GM19043 (cell line): ENCODE measurements at regions not wholly inside any gene's neighbourhood (a gene's known extent, or its start where the extent isn't known, plus 50 kb on each side); places are given as distances from the start of the nearest gene placed in this dataset.

Experiments used
- ATAC-seq: cut with Tn5 transposase; IDR thresholded peaks from one replicate; pipeline ENCODE4 v1.9.1; 2021; ENCODE audit warnings: low read depth; ENCODE audit not compliant: unreplicated experiment

DNA sequence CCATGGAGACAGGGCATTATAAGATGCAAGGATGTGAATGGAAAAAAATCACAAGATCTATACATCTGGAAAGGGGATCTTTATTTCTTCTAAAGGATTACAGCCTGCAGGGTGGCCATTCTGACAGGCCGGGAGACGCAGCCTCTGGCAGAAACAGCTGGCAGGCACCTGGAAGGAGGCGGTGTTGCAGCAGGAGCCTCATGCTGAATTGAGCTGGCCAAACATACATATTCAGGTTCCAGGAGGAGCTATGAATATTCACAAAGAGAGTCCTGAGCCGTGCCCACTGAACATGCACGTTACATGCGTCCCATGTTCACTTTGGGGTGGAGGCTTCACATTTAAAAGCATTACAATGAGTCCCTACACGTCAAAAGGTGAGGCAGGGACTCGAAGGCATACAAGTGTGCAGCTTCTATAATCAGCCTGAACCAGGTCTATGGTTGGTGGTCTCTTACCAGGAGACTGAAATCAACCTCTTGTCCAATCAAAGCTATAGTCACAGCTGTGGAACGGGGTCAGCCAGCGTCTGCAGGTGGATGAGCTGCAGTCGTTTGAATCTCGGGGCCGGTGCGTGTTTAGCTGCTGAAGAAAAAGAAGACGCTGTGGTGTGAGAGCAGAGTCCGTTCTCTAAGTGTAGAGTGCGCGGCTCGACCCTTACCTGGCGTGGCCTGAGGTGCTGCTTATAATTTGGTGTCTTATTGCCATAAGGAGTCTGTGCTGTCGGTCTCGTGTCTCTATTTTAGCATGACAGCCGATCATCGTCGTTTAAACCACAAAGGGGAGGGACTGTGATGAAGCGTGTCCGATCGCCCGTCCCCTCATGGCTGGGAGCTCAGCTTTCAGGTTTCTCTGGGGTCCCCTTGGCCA lies 183.0 kb downstream of the ETS2 start:
- ATAC-seq = no peak

GRCh38 chr21:38987633-38988508 lies 182.1 kb downstream of the ETS2 start:
- ATAC-seq = no peak

DNA sequence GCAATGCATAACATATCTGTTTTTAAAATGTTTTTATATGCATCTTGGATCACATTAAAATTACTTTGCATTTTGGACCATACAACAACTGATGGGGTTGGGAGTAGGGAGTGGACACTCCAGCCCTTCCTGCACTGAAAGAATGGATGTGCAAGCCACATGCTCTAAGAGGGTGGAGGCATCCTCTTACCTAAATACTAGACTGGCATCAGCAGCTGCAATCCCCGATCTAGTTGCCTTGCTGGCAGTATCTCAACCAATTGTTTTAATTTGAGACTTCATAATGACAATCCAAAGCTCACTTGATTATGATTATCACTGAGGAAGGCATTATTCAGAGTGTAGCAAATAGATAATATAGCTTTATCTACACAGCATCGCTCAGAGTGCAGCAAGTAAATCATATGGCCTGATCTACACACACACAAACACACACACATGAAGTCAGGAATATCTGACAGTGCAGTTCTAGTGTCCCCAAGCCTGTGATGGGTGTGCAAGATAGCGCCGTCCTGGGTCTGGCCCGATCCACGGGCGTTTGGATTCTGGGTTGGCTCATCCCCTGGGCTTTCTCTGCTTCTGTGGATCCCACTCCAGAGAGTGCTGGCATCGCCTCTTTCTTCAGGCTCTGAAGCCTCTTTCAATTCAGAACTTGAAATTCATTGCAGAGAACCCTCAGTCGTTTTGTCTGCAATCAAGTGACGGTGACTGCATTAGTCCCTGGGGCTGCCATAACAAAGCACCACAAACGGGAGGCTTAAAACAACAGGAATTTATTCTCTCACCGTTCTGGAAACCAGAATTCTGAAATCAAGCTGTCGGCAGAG lies 181.3 kb downstream of the ETS2 start:
- no peak for ATAC-seq

GRCh38 chr21:38986406-38986805 lies 180.7 kb downstream of the ETS2 start:
- no peak for ATAC-seq

DNA sequence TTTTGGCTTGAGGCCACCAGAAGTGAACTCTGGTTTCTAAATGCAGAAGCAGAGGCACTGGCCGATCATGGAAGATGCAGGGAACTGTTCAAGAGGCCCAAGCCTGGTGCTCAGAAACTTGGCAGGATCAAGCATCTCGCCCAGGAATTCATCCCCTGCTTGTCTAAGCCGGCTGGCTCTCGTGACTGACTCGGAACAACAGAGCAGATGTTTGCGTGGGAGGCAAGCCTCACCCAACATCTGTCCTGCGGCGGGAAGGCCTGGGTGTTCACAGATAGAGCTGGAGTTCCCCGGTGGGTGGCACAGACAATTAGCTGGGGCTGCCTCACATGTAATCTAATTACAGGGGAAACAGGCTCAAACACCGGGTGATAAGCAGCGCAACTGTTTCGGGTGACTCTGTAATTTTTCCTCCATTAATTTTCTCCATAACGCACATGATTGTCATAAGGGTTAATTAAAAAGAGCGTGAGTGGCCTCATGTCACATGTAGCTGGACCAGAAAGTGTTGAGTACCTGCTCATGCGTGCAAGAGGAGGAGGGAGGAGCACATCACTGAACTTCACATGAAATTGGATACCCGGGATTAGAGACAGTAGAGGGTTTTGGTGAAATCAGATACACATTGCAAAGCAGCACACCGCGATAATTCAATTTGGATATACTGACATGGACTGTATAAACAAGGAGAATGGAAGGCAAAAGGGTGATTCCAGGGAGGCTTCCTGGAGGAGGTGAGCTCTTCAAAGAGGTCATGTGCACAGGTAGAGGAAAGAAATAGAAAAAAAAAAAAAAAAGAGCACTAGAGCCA lies 180.0 kb downstream of the ETS2 start:
- no peak for ATAC-seq

- ATAC-seq = no peak
These were observed 179.3 kb downstream of the ETS2 start for GRCh38 chr21:38984982-38985567.

DNA sequence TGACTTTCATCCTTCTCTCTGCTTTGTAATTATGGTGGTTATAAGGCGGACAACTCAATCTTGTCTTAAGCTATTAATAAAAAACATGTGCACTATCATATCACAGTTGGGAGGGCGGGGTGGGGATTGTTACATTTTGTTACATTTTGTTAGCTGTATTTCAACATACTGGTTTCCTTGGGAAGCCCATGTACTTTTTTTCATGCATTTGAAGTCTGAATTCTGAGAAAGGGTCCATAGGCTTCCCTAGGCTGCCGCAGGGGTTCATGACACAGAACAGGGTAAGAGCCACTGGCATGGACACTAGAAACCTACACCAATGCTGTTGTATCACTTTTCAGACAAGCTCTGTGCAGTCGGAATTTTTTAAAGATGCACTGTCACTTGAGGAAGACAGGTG lies 178.8 kb downstream of the ETS2 start:
- no peak for ATAC-seq

GRCh38 chr21:38983560-38983959 lies 177.8 kb downstream of the ETS2 start:
- no peak for ATAC-seq

DNA sequence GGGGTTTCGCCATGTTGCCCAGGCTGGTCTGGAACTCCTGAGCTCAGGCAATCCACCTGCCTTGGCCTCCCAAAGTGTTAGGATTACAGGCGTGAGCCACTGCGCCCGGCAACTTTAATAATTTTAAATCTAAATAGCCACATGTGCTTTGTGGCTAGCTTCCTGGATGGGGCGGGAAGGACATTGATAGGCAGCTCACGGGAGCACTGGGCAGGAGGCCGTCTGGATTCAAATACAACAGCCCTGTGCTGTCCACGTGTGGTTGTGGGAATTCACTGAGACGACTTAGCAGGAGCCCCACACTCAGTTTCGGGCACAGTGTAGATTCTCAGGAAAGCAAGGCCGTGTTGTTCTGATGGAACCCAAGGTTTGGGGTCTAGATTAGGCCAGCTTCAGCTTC lies 177.1 kb downstream of the ETS2 start:
- no peak for ATAC-seq

DNA sequence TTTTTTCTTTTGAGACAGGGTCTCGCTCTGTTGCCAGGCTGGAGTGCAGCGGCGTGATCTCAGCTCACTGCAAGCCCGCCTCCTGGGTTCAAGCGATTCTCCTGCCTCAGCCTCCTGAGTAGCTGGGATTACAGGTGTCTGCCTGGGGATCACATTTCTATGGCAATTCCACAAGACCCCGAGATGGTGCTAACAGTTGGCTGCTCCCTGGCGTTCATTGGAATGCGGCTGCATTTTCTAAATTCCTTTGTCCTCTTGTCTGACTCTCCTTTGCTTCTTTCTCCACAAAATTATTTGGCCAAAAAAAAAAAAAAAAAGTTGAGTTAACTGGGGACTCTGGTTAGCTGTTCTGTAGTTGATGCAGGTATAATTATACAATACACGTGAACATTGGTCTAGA lies 176.4 kb downstream of the ETS2 start:
- ATAC-seq = no peak

DNA sequence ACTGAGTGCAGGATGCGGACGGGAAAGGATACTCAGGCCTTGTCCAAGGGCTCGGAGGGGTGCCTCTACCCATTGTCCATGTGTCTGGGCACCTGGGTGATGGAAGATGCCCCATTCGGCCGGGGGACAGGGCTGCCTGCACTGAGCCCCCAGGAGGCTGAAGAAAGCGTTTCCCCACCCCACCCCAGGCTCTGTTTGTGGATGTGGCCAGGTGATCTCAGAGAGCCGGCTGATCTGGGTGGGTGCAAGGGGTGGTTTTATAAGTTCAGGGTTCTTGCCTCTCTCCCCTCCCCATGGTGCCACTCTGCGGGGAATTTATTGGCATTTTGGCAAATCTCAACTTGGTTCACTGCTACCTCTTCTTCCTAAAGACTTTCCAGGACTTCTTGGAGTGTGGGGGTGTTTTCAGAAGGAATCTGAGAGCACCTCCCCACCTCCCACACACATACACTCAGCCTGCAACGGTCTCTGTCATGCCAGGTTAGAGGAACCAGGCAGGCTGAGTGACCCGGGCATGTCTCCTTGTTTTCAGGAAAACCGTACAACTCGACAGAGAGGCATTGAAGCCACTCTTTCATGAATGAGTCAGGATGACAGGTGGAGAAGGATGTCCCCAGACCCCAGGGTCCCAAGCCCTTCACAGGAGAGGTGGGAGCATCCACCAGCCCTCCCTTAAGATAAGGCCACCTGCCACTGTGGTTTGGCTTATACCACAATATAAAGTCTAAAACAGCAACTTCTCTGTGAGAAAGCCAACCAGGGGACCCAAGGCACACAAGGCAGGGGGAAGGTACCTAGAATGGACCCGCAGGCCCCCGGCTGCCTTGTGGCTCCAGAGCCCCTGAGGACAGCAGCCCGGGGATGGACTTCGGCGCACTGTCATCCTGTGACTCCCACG lies 174.9 kb downstream of the ETS2 start:
- ATAC-seq = no peak

DNA sequence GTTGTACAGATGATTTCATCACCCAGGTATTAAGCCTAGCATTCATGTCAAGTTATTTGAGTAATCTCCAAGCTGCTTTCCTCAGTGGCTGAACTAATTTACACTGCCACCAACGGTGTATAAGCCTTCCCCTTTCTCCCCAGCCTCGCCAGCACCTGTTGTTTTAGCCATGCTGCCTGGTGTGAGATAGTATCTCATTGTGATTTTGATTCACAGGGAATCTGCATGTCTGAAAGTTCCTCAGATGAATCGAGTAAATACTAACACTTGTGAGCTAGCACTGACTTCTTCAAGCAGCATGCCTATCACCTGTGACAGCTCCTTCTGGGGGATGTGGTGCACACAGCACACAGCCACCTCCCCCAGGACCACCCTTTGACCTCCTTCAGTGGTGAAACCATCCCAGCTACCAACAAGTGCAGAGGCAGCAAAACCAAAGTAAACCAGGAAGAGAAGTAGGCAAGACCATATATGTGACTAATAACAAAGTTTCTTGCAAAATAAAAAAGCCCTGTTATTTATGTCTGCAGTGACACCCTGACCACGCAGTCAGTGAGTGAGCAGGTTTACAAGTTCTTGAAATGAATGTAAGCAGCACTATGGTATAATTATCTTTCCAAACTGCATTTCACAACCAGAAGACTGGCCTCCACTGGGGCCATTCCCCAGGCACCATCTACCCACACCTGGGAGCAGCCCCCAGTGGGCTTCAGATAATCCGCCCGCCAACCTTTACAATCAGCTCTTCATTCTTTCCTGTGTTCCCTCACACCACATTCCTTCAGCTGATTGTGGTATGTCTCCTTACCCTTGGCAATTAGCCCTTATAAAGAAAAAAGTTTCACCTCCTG lies 173.8 kb downstream of the ETS2 start:
- no peak for ATAC-seq

DNA sequence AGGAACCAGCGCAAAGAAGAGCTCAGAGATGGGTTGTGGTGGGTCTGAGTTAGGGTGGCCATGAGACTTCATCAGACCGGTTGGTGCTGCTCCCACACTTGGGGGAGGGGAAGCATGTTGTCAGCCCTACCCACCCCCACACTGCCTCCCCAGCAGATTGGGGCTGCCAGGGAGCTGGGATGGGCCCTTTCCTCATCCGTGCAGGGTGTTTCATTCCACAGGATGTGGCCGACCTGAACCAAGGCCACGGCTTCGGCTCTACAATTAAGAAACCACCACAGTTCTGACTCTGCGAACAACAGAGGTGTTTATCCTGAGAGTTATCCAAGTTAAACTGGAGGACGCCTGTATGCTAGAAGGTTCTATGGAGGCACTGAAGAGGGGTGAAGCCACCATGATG lies 171.2 kb downstream of the ETS2 start:
- no peak for ATAC-seq

- no peak for ATAC-seq
These were observed 167.8 kb downstream of the ETS2 start for GRCh38 chr21:38973552-38973951.

GRCh38 chr21:38972078-38972477 lies 166.3 kb downstream of the ETS2 start:
- no peak for ATAC-seq

DNA sequence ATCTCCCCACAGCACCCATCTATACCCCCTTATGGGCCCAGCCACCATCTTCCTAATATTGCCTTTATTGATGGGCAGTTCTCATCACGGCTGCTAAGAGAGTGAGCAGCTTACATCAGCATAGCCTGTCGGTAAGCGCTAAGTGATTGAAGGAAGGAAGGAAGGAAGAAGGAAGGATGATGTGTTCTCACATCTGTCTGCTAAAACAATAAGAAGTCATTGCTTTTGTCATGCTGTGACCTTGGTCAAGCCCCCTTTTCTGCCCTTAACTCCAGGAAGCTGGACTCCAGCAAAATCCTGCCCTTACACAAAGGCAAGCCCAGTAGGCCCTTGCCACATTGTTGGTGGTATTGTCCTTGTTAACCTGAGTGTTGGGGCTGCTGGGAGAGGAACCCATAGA lies 165.0 kb downstream of the ETS2 start:
- no peak for ATAC-seq

DNA sequence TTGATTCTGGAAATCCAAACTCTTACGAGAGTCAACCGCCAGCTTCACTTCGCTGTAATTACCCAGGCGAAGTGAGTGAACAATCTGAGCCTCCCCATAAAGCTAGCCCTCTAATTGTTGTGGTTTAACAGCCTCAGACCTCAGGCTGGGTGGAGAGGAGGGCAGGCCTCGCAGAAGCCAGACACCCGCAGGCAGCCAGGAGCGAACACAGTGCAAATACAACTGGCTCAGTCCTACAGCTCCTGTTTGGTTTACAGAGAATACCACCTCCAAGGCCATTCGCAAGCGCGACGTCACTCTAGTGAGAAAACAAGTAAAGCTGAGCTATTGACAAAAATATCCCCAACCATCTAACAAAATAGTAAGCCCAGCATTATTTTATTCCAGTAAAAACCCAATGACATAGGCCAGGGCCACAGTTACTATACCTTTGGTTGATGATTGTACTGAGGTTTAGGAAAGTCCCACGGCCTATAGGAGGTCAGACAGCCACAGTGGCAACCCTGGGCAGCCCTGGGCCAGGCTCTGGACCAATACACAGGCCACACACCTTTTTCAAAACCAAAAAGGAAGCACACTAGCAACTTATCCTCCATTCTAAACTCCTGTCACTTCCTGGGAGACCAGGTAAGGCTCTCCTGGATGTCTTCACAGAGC lies 163.3 kb downstream of the ETS2 start:
- ATAC-seq = no peak
